GM19397 (cell line): ENCODE measurements at regions not wholly inside any gene's neighbourhood (a gene's known extent, or its start where the extent isn't known, plus 50 kb on each side); places are given as distances from the start of the nearest gene placed in this dataset.
"Not testable (repeated sequence)": the region's sequence is repeated elsewhere in the genome, so short reads cannot be mapped to it uniquely, and the experiment has no call there.

Experiments
- ATAC-seq: cut with Tn5 transposase; IDR thresholded peaks from one replicate; pipeline ENCODE4 v1.9.1; 2021; ENCODE audit warnings: mild to moderate bottlenecking, moderate library complexity; ENCODE audit not compliant: unreplicated experiment

GRCh38 chr1:146883190-146883589 is 54.9 kb upstream of the NBPF12 start:
- not testable (repeated sequence) for ATAC-seq

DNA sequence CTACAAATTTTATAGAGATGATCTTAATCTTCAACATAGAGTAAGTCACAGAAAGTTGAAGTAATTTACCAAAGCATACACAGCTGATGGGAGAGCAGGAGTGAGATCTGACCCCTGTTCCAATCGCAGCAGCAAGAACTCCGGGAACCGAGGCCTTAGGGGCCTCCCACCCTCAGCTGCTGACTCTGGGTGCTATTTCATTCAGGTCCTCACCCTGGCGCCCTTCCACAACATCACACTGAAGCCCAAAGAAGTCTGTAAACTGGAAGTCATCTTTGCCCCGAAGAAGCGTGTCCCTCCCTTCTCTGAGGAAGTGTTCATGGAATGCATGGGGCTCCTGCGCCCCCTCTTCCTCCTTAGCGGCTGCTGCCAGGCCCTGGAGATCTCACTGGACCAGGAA is 57.0 kb upstream of the NBPF12 start:
- not testable (repeated sequence) for ATAC-seq

GRCh38 chr1:146863799-146864319 is 74.3 kb upstream of the NBPF12 start:
- not testable (repeated sequence) for ATAC-seq

- not testable (repeated sequence) for ATAC-seq
These were observed 85.0 kb upstream of the NBPF12 start for GRCh38 chr1:146853147-146853546.

GRCh38 chr1:146850352-146850889 is 87.7 kb upstream of the NBPF12 start:
- ATAC-seq: not testable (repeated sequence)

GRCh38 chr1:146838725-146839124 is 99.4 kb upstream of the NBPF12 start:
- ATAC-seq: not testable (repeated sequence)

DNA sequence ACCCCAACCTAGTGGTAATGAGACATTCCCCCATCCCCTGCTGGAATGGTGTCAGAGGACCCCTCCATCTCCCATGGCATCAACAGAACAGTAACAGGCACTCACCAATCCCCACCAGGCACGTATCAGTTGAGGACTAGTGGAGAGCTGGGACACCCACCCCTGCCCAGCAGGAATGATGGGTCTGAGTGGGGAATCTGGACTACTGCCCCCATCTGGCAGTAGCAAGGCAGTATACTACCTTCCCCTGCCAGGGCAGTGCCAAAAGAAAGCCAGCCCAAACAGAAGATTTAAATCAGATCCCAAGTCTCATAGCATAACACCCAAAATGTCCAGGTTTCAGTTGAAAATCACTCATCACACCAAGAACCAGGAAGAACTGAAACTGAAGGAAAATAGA is 111.2 kb upstream of the NBPF12 start:
- ATAC-seq: not testable (repeated sequence)

DNA sequence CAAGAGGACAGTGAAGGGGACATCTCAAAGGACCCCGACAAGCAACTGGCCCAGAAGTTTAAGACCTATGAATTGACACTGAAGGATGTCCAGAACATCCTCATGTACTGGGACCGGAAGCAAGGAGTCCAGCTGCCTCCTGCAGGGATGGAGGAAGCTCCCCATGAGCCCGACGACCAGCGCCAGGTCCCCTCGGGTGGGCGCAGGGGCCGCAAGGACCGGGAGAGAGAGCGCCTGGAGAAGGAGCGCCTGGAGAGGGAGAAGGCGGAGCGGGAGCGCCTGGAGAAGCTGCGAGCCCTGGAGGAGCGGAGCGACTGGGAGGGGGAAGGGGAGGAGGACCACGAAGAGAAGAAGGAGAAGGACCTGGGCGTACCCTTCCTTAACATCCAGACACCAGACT is 143.9 kb upstream of the NBPF12 start:
- ATAC-seq: not testable (repeated sequence)

GRCh38 chr1:146792725-146793124 is 145.4 kb upstream of the NBPF12 start:
- not testable (repeated sequence) for ATAC-seq

DNA sequence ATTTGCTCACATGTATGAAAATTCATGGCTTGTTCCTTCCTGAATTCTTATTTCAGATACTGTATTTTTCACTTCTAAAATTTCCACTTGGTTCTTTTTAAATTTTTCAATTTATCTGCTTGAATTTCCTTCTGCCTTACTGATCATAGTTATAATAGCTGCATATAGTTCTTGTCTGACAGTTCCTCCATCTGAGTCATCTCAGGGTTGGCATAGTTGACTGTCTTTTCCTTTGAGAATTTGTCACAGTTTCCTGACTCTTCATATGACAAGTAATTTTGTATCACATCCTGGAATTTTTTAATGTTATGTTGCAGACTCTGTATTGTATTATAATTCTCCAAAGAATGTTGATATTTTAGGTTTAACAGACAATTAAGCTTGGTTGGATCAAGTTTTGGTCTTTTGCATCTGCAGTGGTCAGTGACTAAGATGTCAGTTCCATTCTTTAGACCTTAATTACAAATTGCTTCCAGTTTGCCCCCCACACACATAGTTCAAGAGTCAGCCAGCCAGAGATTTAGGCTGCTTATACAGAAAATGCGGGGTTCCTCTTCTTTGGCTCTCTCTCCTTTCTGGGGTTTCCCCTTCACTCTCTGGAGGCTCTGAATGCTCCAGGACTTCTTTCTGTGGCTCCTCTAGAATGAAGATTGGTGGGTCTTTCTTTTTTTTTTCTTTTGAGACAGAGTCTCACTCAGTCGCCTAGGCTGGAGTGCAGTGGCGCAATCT is 153.7 kb upstream of the NBPF12 start:
- not testable (repeated sequence) for ATAC-seq

DNA sequence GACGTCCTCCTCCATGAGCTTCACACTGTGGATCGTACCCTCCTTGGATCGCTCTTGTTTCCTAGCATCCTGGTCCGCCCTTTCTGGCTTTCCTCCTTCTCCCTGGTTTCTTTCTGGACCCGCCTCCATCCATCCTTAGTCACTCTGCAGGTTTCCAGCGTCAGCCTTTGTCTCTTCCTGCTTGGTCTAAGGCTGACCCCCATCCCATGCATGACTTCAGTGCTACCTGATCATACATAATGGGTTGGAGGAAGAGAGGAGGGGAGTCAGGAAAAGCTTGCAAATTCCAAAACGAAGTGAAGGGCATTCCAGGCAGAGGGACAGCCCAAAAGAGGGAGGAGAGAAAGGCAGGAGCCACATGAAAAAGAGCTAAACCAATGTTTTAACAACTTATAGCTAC is 156.9 kb upstream of the NBPF12 start:
- not testable (repeated sequence) for ATAC-seq

- ATAC-seq: not testable (repeated sequence)
These were observed 160.1 kb upstream of the NBPF12 start for GRCh38 chr1:146777826-146778602.

- not testable (repeated sequence) for ATAC-seq
These were observed 163.1 kb upstream of the NBPF12 start for GRCh38 chr1:146774988-146775387.

GRCh38 chr1:146774271-146774670 is 163.9 kb upstream of the NBPF12 start:
- ATAC-seq: not testable (repeated sequence)

DNA sequence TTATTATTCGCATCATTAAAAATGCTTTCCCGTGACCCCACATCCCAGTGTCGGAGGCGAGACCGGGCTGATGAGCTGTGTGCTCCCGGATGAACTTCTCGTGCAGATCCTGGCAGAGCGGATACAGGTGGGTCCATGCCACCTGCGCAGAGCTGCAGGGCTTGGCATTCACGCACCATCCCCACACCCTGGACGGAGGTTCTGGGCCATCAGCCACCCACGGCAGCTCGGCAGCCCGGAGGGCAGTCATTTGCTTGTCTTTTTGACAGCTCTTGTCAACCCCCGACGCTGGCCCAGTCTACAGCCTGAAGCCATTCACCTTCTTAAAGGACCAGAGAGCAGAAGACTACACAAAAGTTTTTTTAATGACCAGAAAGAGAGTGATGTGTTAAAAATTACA is 166.7 kb upstream of the NBPF12 start:
- ATAC-seq: not testable (repeated sequence)

- not testable (repeated sequence) for ATAC-seq
These were observed 167.1 kb upstream of the NBPF12 start for GRCh38 chr1:146770998-146771397.

DNA sequence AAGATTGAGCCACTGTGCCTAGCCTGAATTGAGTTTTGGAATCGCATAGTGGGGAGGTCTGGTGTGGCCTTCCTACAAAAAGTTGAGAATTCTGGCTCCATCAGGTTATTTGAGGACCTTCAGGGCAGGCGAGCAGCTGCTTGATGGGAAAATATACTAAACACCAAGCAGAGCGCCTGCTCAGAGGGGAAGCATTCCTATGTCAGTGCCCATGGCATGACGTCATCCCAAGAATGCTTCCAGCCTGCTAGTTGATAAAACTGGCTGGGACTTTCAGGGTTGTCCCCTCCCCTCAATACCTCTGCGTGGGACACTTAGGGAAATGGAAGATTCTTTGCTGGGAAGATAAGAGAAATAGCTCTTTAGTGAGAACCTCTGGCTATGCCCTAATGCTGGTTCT is 174.9 kb upstream of the NBPF12 start:
- ATAC-seq: not testable (repeated sequence)

DNA sequence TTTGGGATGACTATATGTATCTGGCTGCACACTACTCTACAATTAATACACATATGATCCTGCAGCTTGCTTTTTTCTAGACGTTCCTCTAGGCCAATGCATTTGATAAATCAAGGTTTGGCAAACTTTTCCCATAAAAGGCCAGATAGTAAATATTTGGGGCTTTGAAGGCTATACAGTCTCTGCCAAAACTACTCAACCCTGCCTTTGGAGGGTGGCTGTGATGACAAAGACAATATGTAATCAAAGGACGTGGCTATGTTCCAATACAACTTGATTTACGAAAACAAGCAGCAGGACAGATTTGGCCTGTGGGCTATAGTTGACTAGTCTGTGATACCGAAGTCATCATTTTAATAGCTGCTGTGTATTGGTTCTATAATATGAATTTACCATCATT is 181.3 kb upstream of the NBPF12 start:
- ATAC-seq: not testable (repeated sequence)

- ATAC-seq: not testable (repeated sequence)
These were observed 189.4 kb upstream of the NBPF12 start for GRCh38 chr1:146748686-146749085.

GRCh38 chr1:146731981-146732680 is 206.0 kb upstream of the NBPF12 start:
- not testable (repeated sequence) for ATAC-seq
